ENCODE measurements at regions not wholly inside any gene's neighbourhood (a gene's known extent, or its start where the extent isn't known, plus 50 kb on each side); places are given as distances from the start of the nearest gene placed in this dataset.
"Not testable (repeated sequence)": the region's sequence is repeated elsewhere in the genome, so short reads cannot be mapped to it uniquely, and the experiment has no call there.

- DNase-seq = no peak
Measured at GRCh38 chr1:219350172-219350931, 176.7 kb downstream of the LYPLAL1 start.

GRCh38 chr1:219347921-219348391 lies 174.3 kb downstream of the LYPLAL1 start:
- no peak for DNase-seq

- no peak for DNase-seq
Measured at GRCh38 chr1:219347376-219347775, 173.7 kb downstream of the LYPLAL1 start.

- DNase-seq = no peak
Measured at GRCh38 chr1:219345953-219346352, 172.3 kb downstream of the LYPLAL1 start.

GRCh38 chr1:219342836-219343235 lies 169.2 kb downstream of the LYPLAL1 start:
- no peak for DNase-seq

- DNase-seq = no peak
Measured at GRCh38 chr1:219340796-219341195, 167.1 kb downstream of the LYPLAL1 start.

- no peak for DNase-seq
Measured at GRCh38 chr1:219339466-219339865, 165.8 kb downstream of the LYPLAL1 start.

- no peak for DNase-seq
Measured at GRCh38 chr1:219337588-219337987, 163.9 kb downstream of the LYPLAL1 start.

- DNase-seq = no peak
Measured at GRCh38 chr1:219333626-219334025, 159.9 kb downstream of the LYPLAL1 start.

GRCh38 chr1:219331424-219331823 lies 157.7 kb downstream of the LYPLAL1 start:
- DNase-seq = no peak

- DNase-seq = no peak
Measured at GRCh38 chr1:219330669-219331068, 157.0 kb downstream of the LYPLAL1 start.

- DNase-seq = no peak
Measured at GRCh38 chr1:219330001-219330400, 156.3 kb downstream of the LYPLAL1 start.

GRCh38 chr1:219329578-219329977 lies 155.9 kb downstream of the LYPLAL1 start:
- DNase-seq = peak; percentile 15

- no peak for DNase-seq
Measured at GRCh38 chr1:219326843-219327242, 153.2 kb downstream of the LYPLAL1 start.

- DNase-seq = no peak
Measured at GRCh38 chr1:219325368-219325742, 151.7 kb downstream of the LYPLAL1 start.

GRCh38 chr1:219324629-219325367 lies 151.1 kb downstream of the LYPLAL1 start:
- DNase-seq = no peak

- DNase-seq = no peak
Measured at GRCh38 chr1:219324171-219324570, 150.5 kb downstream of the LYPLAL1 start.

- no peak for DNase-seq
Measured at GRCh38 chr1:219323426-219323825, 149.7 kb downstream of the LYPLAL1 start.

- no peak for DNase-seq
Measured at GRCh38 chr1:219322766-219323165, 149.1 kb downstream of the LYPLAL1 start.

- not testable (repeated sequence) for DNase-seq
Measured at GRCh38 chr1:219320563-219320962, 146.9 kb downstream of the LYPLAL1 start.

GRCh38 chr1:219318826-219319225 lies 145.1 kb downstream of the LYPLAL1 start:
- no peak for DNase-seq

GRCh38 chr1:219317762-219318353 lies 144.2 kb downstream of the LYPLAL1 start:
- DNase-seq = no peak

GRCh38 chr1:219316066-219316465 lies 142.4 kb downstream of the LYPLAL1 start:
- DNase-seq = no peak

Measured in renal pelvis (tissue), 1 donor.